C4-2B (cell line): ENCODE measurements at regions not wholly inside any gene's neighbourhood (a gene's known extent, or its start where the extent isn't known, plus 50 kb on each side); places are given as distances from the start of the nearest gene placed in this dataset.
A peak's percentile ranks its signal among the peaks of the same experiment; 100 is the strongest.

ENCODE experiments used
- H3K27ac ChIP-seq: fragments of 450-650 bp; 2 replicates; pipeline ENCODE4 v1.5.1; 2017
- ZFX ChIP-seq: fragments of 450-650 bp; IDR thresholded peaks from 2 replicates; pipeline ENCODE4 v1.6.1; 2017
- TF ChIP-seq, protein P1 (sequence below): fragments of 450-650 bp; conservative IDR thresholded peaks from 2 replicates; pipeline ENCODE4 v1.5.1; 2017; ENCODE audit warnings: mild to moderate bottlenecking

GRCh38 chr5:174402222-174402812 lies 322.1 kb upstream of the MSX2 start:
- no peak overlapping the region for H3K27ac ChIP-seq

DNA sequence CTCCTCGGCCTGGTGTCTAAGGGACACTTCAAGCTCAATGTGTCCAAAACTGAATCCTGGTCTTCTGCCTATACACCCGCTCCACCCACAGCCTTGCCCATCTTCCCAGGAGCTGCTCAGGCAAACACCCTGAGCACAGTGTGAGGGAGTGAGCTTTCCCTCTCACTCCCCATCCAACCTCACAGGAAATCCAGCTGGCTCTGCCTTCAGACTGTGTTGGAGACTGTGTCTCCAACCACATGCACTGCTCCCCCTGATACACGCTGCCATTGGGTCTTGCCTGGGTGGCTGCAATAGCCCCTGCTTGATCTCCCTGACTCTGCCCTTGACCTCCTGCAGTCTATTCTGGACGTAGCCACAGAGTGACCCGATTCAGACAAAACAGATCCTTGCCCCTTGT lies 319.5 kb upstream of the MSX2 start:
- H3K27ac ChIP-seq: no peak overlapping the region
- TF ChIP-seq ZFX: no peak
- TF ChIP-seq, protein P1, sequence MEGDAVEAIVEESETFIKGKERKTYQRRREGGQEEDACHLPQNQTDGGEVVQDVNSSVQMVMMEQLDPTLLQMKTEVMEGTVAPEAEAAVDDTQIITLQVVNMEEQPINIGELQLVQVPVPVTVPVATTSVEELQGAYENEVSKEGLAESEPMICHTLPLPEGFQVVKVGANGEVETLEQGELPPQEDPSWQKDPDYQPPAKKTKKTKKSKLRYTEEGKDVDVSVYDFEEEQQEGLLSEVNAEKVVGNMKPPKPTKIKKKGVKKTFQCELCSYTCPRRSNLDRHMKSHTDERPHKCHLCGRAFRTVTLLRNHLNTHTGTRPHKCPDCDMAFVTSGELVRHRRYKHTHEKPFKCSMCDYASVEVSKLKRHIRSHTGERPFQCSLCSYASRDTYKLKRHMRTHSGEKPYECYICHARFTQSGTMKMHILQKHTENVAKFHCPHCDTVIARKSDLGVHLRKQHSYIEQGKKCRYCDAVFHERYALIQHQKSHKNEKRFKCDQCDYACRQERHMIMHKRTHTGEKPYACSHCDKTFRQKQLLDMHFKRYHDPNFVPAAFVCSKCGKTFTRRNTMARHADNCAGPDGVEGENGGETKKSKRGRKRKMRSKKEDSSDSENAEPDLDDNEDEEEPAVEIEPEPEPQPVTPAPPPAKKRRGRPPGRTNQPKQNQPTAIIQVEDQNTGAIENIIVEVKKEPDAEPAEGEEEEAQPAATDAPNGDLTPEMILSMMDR: no peak

More at GRCh38 chr5:174402222-174402812, 322.1 kb upstream of the MSX2 start:
- no peak for TF ChIP-seq ZFX
- TF ChIP-seq, protein P1: peak; percentile 35

GRCh38 chr5:174409070-174409469 lies 315.3 kb upstream of the MSX2 start:
- no peak overlapping the region for H3K27ac ChIP-seq
- TF ChIP-seq ZFX: no peak
- TF ChIP-seq, protein P1: peak; percentile 37

DNA sequence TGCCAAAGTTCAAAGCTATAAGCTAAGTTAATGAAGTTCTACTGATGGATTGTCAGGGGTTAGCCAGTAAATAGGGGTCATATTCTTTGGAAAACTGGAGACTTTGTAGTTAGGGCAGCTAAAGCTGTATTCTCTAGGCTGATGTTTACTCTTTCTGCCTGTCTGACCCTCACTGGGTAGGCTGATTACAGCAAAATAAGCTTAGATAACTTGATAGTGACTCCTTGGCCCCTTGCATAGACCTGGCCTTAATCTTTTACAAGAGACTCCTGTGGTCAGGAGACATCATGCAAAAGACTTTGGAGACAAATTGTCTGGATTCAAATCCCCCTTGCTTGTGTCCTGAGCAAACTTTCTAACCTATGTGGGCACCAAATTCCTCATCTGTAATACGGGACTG lies 314.4 kb upstream of the MSX2 start:
- no peak overlapping the region for H3K27ac ChIP-seq

DNA sequence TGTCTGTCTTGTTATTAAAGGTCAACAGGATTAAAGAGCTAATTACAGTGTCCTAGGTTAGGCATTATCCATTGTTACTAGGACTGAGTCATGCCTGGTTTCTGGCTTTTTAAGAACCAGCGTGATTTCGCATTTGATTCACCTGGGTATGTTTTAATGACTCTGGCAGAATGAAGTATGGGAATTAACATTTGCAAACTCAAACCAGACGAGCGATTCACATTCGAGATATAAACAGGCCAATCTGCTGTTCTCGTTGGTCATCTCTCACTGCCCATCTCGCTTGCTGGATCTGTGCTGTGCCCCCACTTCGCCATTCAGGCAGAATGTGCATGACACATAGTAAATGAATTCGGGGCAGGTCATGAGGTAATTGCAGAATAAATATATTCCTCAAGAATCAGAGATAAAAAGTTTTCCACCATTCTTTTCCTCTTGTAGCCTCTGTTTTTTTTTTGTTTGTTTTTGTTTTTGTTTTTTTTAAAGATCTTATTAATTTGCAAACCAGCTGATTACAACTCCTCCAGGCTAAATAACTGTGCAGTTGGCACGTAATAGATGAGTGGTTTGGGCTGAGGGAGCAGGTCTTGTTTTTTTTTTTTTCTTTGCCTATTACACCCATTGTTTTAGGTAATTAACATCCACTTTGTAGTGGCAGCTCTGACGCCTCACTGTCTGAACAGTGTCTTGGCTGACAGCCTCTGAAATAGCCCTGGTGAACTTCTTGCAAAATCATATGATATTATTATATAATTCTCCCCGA lies 313.5 kb upstream of the MSX2 start:
- no peak overlapping the region for H3K27ac ChIP-seq
- TF ChIP-seq, protein P1: no peak
- TF ChIP-seq ZFX: no peak

More for the DNA sequence above, 314.4 kb upstream of the MSX2 start:
- TF ChIP-seq ZFX: no peak
- TF ChIP-seq, protein P1: no peak

DNA sequence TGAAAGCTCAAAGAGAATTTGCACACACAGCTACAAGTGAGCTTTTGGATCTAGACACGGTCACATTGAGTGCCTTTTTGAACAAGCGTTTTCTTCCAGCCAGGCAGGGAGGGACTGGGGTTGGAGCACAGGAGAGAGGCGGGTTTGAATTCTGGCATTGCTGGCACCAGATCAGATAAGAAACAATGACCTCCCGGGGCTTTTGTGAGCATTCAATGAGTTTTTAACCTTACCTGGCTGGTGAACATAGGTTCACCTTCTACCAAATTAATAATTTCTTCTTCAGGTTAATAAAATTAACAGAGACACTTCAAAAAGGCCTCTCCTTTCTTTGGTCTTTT lies 312.9 kb upstream of the MSX2 start:
- no peak overlapping the region for H3K27ac ChIP-seq
- TF ChIP-seq ZFX: no peak
- TF ChIP-seq, protein P1: no peak

- TF ChIP-seq ZFX: no peak
- TF ChIP-seq, protein P1: no peak
- no peak overlapping the region for H3K27ac ChIP-seq
Observed at GRCh38 chr5:174412374-174412773, 312.0 kb upstream of the MSX2 start.
